ENCODE measurements at regions not wholly inside any gene's neighbourhood (a gene's known extent, or its start where the extent isn't known, plus 50 kb on each side); places are given as distances from the start of the nearest gene placed in this dataset.
"Not testable (repeated sequence)": the region's sequence is repeated elsewhere in the genome, so short reads cannot be mapped to it uniquely, and the experiment has no call there.

GRCh38 chr9:82436475-82436874, 447.9 kb downstream of the SPATA31D1 start:
- in situ Hi-C loops (cut with MboI), result no loop called here
- CTCF ChIA-PET (ENCODE audit: low intra/inter-chr PET ratio), result no interaction called here

GRCh38 chr9:82437183-82437582, 448.6 kb downstream of the SPATA31D1 start:
- ATAC-seq; POLR2A ChIA-PET; H3K9ac ChIP-seq (ENCODE audit: insufficient read depth in 1 of 2, low read depth in 2 of 2, low read length in 2 of 2); H4K20me1 ChIP-seq (replicated peaks; ENCODE audit: control insufficient read depth, insufficient read depth, low read length); H3K9me1 ChIP-seq (ENCODE audit: control insufficient read depth, insufficient read depth, low read length); intact Hi-C loops (cut with micrococcal nuclease); H3K27me3 ChIP-seq (ENCODE audit: control insufficient read depth in 2 of 2, insufficient read depth in 2 of 2, low read length in 2 of 2); H3K36me3 ChIP-seq (ENCODE audit: control insufficient read depth, insufficient read depth, low read length); in situ Hi-C loops (cut with MboI); H3K79me2 ChIP-seq (ENCODE audit: control insufficient read depth, insufficient read depth, low read length); H3K4me3 ChIP-seq; H2AFZ ChIP-seq (ENCODE audit: low read depth, low read length); H3K4me1 ChIP-seq (replicated peaks in 1 of 2; ENCODE audit: control insufficient read depth in 2 of 2, insufficient read depth in 2 of 2, low read length in 2 of 2); BruUV-seq (replicated peaks); DNase-seq (ENCODE audit: extremely low read depth in 1 of 4, low spot score in 3 of 4); CTCF ChIA-PET (ENCODE audit: low intra/inter-chr PET ratio); H3K27ac ChIP-seq (ENCODE audit: extremely low read depth, low read depth, low read length); FAIRE-seq; H3K4me2 ChIP-seq (ENCODE audit: insufficient read depth, low read length); H3K9me3 ChIP-seq (replicated peaks; ENCODE audit: control insufficient read depth, insufficient read depth, low read depth, low read length): not testable (repeated sequence)
- 0% methylated on average over 2 of the region's 3 CpGs for WGBS (ENCODE audit: insufficient coverage, low coverage, missing lambda C conversion rate)

More at GRCh38 chr9:82436475-82436874, 447.9 kb downstream of the SPATA31D1 start:
- H3K4me1 ChIP-seq (replicated peaks in 1 of 2; ENCODE audit: control insufficient read depth in 2 of 2, insufficient read depth in 2 of 2, low read length in 2 of 2), result no peaks in the 10 kb centered on the region
- no peak overlapping the region for H2AFZ ChIP-seq (ENCODE audit: low read depth, low read length)
- DNase-seq (ENCODE audit: extremely low read depth in 1 of 4, low spot score in 3 of 4) (no peak), FAIRE-seq (no peak), ATAC-seq (no peak)
- no TSS peak for BruUV-seq (replicated peaks)
- H3K4me3 ChIP-seq, result no peak overlapping the region
- no peaks in the 10 kb centered on the region for H3K79me2 ChIP-seq (ENCODE audit: control insufficient read depth, insufficient read depth, low read length)
- H3K9me3 ChIP-seq (replicated peaks; ENCODE audit: control insufficient read depth, insufficient read depth, low read depth, low read length), result no peaks in the 10 kb centered on the region
- no peak overlapping the region for H3K27ac ChIP-seq (ENCODE audit: extremely low read depth, low read depth, low read length)
- H4K20me1 ChIP-seq (replicated peaks; ENCODE audit: control insufficient read depth, insufficient read depth, low read length), result no peaks in the 10 kb centered on the region
- TF ChIP-seq ELF1 (tag; IDR thresholded peaks at IDR 0.05) (no peak), ZNF766 (CRISPR knock-in tag; conservative IDR thresholded peaks at IDR 0.05) (no peak), NBN (IDR thresholded peaks at IDR 0.05; ENCODE audit: low read depth) (no peak)
- no peak overlapping the region for H3K9ac ChIP-seq (ENCODE audit: insufficient read depth in 1 of 2, low read depth in 2 of 2, low read length in 2 of 2)
- POLR2A ChIA-PET, result no interaction called here
- intact Hi-C loops (cut with micrococcal nuclease), result no loop called here
- no peaks in the 10 kb centered on the region for H3K27me3 ChIP-seq (ENCODE audit: control insufficient read depth in 2 of 2, insufficient read depth in 2 of 2, low read length in 2 of 2)
- H3K36me3 ChIP-seq (ENCODE audit: control insufficient read depth, insufficient read depth, low read length), result no peaks in the 10 kb centered on the region
- no peak overlapping the region for H3K4me2 ChIP-seq (ENCODE audit: insufficient read depth, low read length)
- H3K9me1 ChIP-seq (ENCODE audit: control insufficient read depth, insufficient read depth, low read length), result no peaks in the 10 kb centered on the region
- 0% methylated on average over 1 of the region's 2 CpGs for WGBS (ENCODE audit: insufficient coverage, low coverage, missing lambda C conversion rate)

Measured in K562 (cell line).